SU-DHL-6 (cell line): ENCODE measurements at regions not wholly inside any gene's neighbourhood (a gene's known extent, or its start where the extent isn't known, plus 50 kb on each side); places are given as distances from the start of the nearest gene placed in this dataset.

Source experiments
- H2AFZ ChIP-seq: fragments of 200-600 bp; sonication (generic); 2 replicates; pipeline ENCODE4 v1.6.1; 2014; ENCODE audit warnings: low read depth, mild to moderate bottlenecking, moderate library complexity, mixed read lengths, antibody characterized with exemption, low read length; ENCODE audit not compliant: severe bottlenecking
- H3F3A ChIP-seq: fragments of 200-600 bp; shearing (Covaris generic); 2 replicates; pipeline ENCODE4 v1.6.0; 2016; ENCODE audit warnings: antibody characterized with exemption, mild to moderate bottlenecking; ENCODE audit not compliant: insufficient read depth
- H3K27ac ChIP-seq: fragments of 200-600 bp; sonication (generic); 2 replicates; pipeline ENCODE4 v1.5.1; 2016; ENCODE audit warnings: low read depth, mild to moderate bottlenecking, low read length, moderate library complexity, mixed read lengths
- H3K27me3 ChIP-seq: fragments of 200-600 bp; sonication (generic), shearing (Covaris generic); 2 replicates; pipeline ENCODE4 v1.6.0; 2014; ENCODE audit warnings: mild to moderate bottlenecking, low read length
- H3K36me3 ChIP-seq: fragments of 200-600 bp; sonication (generic); 2 replicates; pipeline ENCODE4 v1.6.1; 2014; ENCODE audit warnings: mild to moderate bottlenecking, low read length, mixed read lengths
- H3K4me2 ChIP-seq: fragments of 300-600, 200-600 bp; shearing (Covaris generic), sonication (generic); 2 replicates; pipeline ENCODE4 v1.6.0; 2014; ENCODE audit warnings: low read length, low read depth, mild to moderate bottlenecking; ENCODE audit not compliant: poor library complexity, severe bottlenecking
- H3K4me3 ChIP-seq: fragments of 200-600 bp; sonication (generic); 2 replicates; pipeline ENCODE4 v1.5.1; 2014; ENCODE audit warnings: antibody characterized with exemption, low read length, mild to moderate bottlenecking, mixed read lengths; ENCODE audit not compliant: insufficient read depth, poor library complexity, severe bottlenecking
- H3K79me2 ChIP-seq: fragments of 200-600 bp; sonication (generic); 2 replicates; pipeline ENCODE4 v1.6.1; 2014; ENCODE audit warnings: mild to moderate bottlenecking, low read length, moderate library complexity; ENCODE audit not compliant: insufficient read depth
- H3K9ac ChIP-seq: fragments of 200-600 bp; sonication (generic); 2 replicates; pipeline ENCODE4 v1.7.0; 2014; ENCODE audit warnings: mild to moderate bottlenecking, low read length
- H3K9me2 ChIP-seq: fragments of 200-600 bp; sonication (generic); replicated peaks from 2 replicates; pipeline ENCODE4 v1.6.1; 2014; ENCODE audit warnings: low read length; ENCODE audit not compliant: insufficient read depth
- H3K9me3 ChIP-seq: fragments of 200-600 bp; sonication (generic); 2 replicates; pipeline ENCODE4 v1.6.1; 2014; ENCODE audit warnings: low read length, mixed read lengths; ENCODE audit not compliant: insufficient read depth
- H4K20me1 ChIP-seq: fragments of 200-600 bp; sonication (generic); 2 replicates; pipeline ENCODE4 v1.6.1; 2014; ENCODE audit warnings: low read depth, mild to moderate bottlenecking, antibody characterized with exemption, low read length, moderate library complexity, mixed read lengths
- EZH2phosphoT487 ChIP-seq: fragments of 200-600 bp; sonication (generic), shearing (Covaris generic); conservative IDR thresholded peaks from 2 replicates; pipeline ENCODE4 v1.6.1; 2018; ENCODE audit warnings: mild to moderate bottlenecking, antibody characterized with exemption, low read length, moderate library complexity, mixed read lengths
- TF ChIP-seq, protein P1 (sequence below): fragments of 200-600 bp; sonication (generic); IDR thresholded peaks from one replicate; pipeline ENCODE4 v1.5.1; 2017; ENCODE audit warnings: antibody characterized with exemption, mild to moderate bottlenecking, low read length, moderate library complexity; ENCODE audit not compliant: insufficient read depth, poor library complexity, severe bottlenecking

DNA sequence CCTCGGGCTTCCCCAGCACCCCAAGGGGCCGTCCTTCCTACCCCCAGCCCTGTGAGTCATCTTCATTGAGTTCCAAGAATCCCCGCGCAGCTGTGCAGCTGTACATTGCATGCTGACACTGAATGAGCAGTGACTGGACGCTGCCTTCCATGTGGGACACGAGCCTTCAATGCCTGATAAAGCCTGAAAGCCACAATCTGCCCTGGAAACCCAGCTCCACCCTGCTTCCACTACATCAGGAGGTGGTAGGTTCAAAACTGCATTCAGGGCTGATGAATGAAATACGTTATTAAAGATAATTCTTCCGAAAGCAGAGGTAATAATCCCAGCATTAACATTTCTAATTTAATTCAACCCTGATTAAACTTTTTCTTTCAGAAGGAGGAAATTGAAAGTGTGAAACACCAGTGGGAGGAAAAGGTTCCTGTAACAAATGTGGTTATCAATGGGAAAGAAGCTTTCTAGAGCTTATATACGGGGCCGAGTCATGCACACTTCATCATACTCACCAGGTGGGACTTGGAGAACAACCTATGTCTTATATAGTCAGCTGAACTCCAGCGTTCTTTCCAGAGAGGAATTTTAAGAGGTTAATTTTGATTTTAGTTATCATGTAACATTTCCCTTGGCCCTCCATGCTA, 360.1 kb downstream of the LPIN1 start:
- Histone ChIP-seq H3K4me3 (no peak overlapping the region), H3F3A (no peaks in the 10 kb centered on the region), H3K79me2 (no peaks in the 10 kb centered on the region), H3K9me2 (no peaks in the 10 kb centered on the region), H4K20me1 (no peaks in the 10 kb centered on the region), H3K9ac (no peak overlapping the region), H3K36me3 (no peaks in the 10 kb centered on the region), H3K9me3 (no peaks in the 10 kb centered on the region), H3K27ac (no peak overlapping the region), H3K4me2 (no peak overlapping the region), H2AFZ (no peak overlapping the region), H3K27me3 (no peaks in the 10 kb centered on the region)
- no peak for TF ChIP-seq EZH2phosphoT487
- TF ChIP-seq, protein P1, sequence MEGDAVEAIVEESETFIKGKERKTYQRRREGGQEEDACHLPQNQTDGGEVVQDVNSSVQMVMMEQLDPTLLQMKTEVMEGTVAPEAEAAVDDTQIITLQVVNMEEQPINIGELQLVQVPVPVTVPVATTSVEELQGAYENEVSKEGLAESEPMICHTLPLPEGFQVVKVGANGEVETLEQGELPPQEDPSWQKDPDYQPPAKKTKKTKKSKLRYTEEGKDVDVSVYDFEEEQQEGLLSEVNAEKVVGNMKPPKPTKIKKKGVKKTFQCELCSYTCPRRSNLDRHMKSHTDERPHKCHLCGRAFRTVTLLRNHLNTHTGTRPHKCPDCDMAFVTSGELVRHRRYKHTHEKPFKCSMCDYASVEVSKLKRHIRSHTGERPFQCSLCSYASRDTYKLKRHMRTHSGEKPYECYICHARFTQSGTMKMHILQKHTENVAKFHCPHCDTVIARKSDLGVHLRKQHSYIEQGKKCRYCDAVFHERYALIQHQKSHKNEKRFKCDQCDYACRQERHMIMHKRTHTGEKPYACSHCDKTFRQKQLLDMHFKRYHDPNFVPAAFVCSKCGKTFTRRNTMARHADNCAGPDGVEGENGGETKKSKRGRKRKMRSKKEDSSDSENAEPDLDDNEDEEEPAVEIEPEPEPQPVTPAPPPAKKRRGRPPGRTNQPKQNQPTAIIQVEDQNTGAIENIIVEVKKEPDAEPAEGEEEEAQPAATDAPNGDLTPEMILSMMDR = no peak

DNA sequence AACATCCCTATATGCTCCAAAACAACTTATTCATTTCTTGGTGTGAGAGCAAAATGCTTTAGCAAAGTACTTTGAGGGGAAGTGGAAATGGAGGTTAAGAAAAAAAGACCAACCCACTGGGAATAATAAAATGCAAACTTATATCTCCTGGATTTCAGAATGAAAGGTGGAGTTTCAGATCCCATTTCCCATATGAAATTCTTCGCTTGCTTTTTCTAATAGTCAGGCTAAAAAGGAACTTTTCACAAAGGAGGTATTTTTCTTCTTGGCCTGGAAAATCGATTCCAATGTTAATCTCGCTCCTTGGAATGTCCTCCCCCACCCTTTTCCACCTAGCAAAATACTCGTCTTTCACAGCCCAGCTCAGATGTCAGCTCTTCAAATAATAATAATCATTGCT, 360.9 kb downstream of the LPIN1 start:
- TF ChIP-seq, protein P1 = no peak
- TF ChIP-seq EZH2phosphoT487 = no peak
- Histone ChIP-seq H4K20me1 (no peaks in the 10 kb centered on the region), H3F3A (no peaks in the 10 kb centered on the region), H3K9me3 (no peaks in the 10 kb centered on the region), H3K36me3 (no peaks in the 10 kb centered on the region), H3K27ac (no peak overlapping the region), H3K4me3 (no peak overlapping the region), H3K9ac (no peak overlapping the region), H3K27me3 (no peaks in the 10 kb centered on the region), H3K4me2 (no peak overlapping the region), H3K79me2 (no peaks in the 10 kb centered on the region), H2AFZ (no peak overlapping the region), H3K9me2 (no peaks in the 10 kb centered on the region)

DNA sequence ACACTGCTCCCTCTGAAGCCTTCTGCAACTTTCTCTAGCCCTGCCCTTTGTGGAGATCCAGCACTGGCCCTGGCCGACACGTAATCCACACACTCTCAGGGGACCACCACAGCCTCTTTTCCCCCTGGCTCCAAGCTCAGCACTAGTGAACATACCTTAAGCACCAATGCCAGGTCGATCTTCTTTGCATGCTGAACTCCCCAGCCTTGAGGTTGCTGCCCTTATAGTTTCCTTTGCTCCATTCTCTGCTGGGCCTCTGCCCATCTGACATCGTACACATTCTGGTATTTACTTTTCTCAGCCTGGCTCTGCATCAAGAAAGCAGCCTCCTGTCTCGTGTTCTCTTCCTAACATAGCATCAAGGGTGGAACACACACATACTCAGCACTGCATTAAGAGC, 361.5 kb downstream of the LPIN1 start:
- Histone ChIP-seq H3K27ac (no peak overlapping the region), H3K9ac (no peak overlapping the region), H3K4me2 (no peak overlapping the region), H3F3A (0 out of 2 replicates have a peak, but pooled peaks cover 6% of the 10 kb centered on the region), H3K27me3 (no peaks in the 10 kb centered on the region), H3K79me2 (no peaks in the 10 kb centered on the region), H3K9me3 (no peaks in the 10 kb centered on the region), H4K20me1 (no peaks in the 10 kb centered on the region), H3K4me3 (no peak overlapping the region), H3K36me3 (no peaks in the 10 kb centered on the region), H2AFZ (no peak overlapping the region), H3K9me2 (no peaks in the 10 kb centered on the region)
- TF ChIP-seq, protein P1 = no peak
- TF ChIP-seq EZH2phosphoT487 = no peak
